CD4-positive, alpha-beta memory T cell (primary cell): ENCODE measurements at regions not wholly inside any gene's neighbourhood (a gene's known extent, or its start where the extent isn't known, plus 50 kb on each side); places are given as distances from the start of the nearest gene placed in this dataset.

Experiments
- CTCF ChIA-PET: fragments of 350-600 bp; sonication (Branson Sonifier 250); formaldehyde crosslinking; loops from one replicate; lab custom pipeline; 2021; ENCODE audit warnings: inconsistent platforms; ENCODE audit not compliant: partially characterized antibody; lab: Charles Lee
- POLR2A ChIA-PET: fragments of 350-600 bp; sonication (Branson Sonifier 250); formaldehyde crosslinking; loops from one replicate; lab custom pipeline; 2021; ENCODE audit not compliant: partially characterized antibody; lab: Charles Lee
- DNase-seq, 5 donors: peaks; one replicate each; pipeline versions ENCODE4 v3.0.0 to v3.0.0-alpha.2; 2020 to 2022; ENCODE audit warnings: mixed read lengths in 1 of 5
- H3K27ac ChIP-seq: one replicate; pipeline ENCODE4 v1.7.0; 2013; ENCODE audit warnings: low read depth, low read length
- H3K27me3 ChIP-seq: 2 replicates; pipeline ENCODE4 v1.7.0; 2013; ENCODE audit warnings: mild to moderate bottlenecking, low read length, moderate library complexity; ENCODE audit not compliant: insufficient read depth
- H3K36me3 ChIP-seq: 2 replicates; pipeline ENCODE4 v1.7.0; 2013; ENCODE audit warnings: mild to moderate bottlenecking, low read length, moderate library complexity; ENCODE audit not compliant: insufficient read depth
- H3K4me1 ChIP-seq: 2 replicates; pipeline ENCODE4 v1.7.0; 2013; ENCODE audit warnings: mild to moderate bottlenecking, low read length, moderate library complexity; ENCODE audit not compliant: insufficient read depth
- H3K4me3 ChIP-seq, 2 donors: one replicate each; pipeline ENCODE4 v1.7.0; 2013; ENCODE audit warnings: low read length in 2 of 2, mild to moderate bottlenecking in 1 of 2
- H3K9me3 ChIP-seq, 2 donors: one replicate each; pipeline ENCODE4 v1.7.0; 2013; ENCODE audit warnings: low read length in 2 of 2, control low read depth in 1 of 2; ENCODE audit not compliant: control insufficient read depth in 1 of 2
- H3K27ac Mint-ChIP-seq, 7 donors: one replicate each; pipeline ENCODE4 v1.8.0; 2020 to 2021; ENCODE audit warnings: mixed read lengths in 7 of 7, mild to moderate bottlenecking in 6 of 7, inconsistent platforms in 3 of 7, moderate library complexity in 3 of 7
- H3K27me3 Mint-ChIP-seq, 2 donors: one replicate each; pipeline ENCODE4 v1.8.0; 2020 to 2021; ENCODE audit warnings: mixed read lengths in 2 of 2
- H3K36me3 Mint-ChIP-seq, 2 donors: one replicate each; pipeline ENCODE4 v1.8.0; 2020 to 2021; ENCODE audit warnings: mixed read lengths in 2 of 2, inconsistent platforms in 1 of 2, mild to moderate bottlenecking in 1 of 2
- H3K4me1 Mint-ChIP-seq, 4 donors: one replicate each; pipeline ENCODE4 v1.8.0; 2020 to 2021; ENCODE audit warnings: mixed read lengths in 4 of 4, mild to moderate bottlenecking in 1 of 4
- H3K4me3 Mint-ChIP-seq, 8 donors: one replicate each; pipeline ENCODE4 v1.8.0; 2020 to 2021; ENCODE audit warnings: mixed read lengths in 8 of 8, mild to moderate bottlenecking in 7 of 8, moderate library complexity in 6 of 8, inconsistent platforms in 3 of 8
- H3K9me3 Mint-ChIP-seq, 8 donors: one replicate each; pipeline ENCODE4 v1.8.0; 2020 to 2021; ENCODE audit warnings: mixed read lengths in 8 of 8, mild to moderate bottlenecking in 5 of 8, inconsistent platforms in 3 of 8, moderate library complexity in 1 of 8
- intact Hi-C: fragments of 100-400 bp; cut with micrococcal nuclease; formaldehyde crosslinking; loops from one replicate; pipeline ENCODE4 v1.15.1; 2023

DNA sequence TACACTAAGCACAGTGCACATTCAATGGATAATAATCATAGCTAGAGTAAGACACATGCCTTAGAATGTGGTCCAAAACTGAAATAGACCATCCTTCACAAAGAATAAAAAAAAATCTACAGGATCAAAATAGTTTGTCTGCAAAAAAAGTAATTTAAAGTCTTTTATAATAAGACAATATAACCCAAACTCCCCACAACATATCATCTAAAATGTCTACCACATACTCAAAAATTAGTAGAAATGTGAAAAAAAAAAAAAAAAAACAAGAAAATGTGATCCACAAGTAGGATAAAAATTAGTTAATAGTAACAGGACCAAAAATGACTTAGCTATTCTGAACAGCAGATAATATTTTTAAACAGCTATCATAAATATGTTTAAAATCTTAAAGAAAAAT is 557.2 kb upstream of the ARID1B start:
- CTCF ChIA-PET: interaction anchor here (0.7 kb wide), 1 partner anchor 29 kb away, joined by 3 read pairs; no protein-coding TSS in a partner anchor
- POLR2A ChIA-PET: no interaction called here
- no peaks in the 10 kb centered on the region for H3K4me1 Mint-ChIP-seq

DNA sequence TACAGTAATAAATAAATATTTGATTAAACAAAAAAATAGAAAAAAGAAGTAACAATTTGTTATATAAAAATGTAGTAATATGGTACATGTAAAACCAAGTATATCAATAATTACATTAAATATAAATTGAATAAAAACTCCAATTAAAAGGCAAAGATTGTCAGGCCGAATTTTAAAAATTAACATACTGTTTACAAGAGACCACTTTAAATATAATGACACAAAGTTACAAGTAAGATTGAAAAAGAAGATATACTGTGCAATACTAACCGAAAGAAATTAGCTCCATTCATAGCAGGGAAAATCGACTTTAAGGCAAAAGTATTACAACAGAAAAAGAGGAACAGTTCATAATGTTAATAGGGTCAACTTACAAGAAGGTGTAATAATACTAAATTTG is 571.5 kb upstream of the ARID1B start:
- peaks cover 0 to 42% (median 26%) of the 10 kb centered on the region in 8 donors for H3K9me3 Mint-ChIP-seq
- DNase-seq: no peak
- peaks cover 0 to 3% of the 10 kb centered on the region in 2 donors for H3K36me3 Mint-ChIP-seq
- no peak overlapping the region for H3K27ac ChIP-seq
- H3K4me3 ChIP-seq: no peak overlapping the region
- no peaks in the 10 kb centered on the region for H3K27me3 ChIP-seq
- no peaks in the 10 kb centered on the region for H3K4me1 ChIP-seq
- no peaks in the 10 kb centered on the region for H3K36me3 ChIP-seq
- H3K9me3 ChIP-seq: no peaks in the 10 kb centered on the region
- POLR2A ChIA-PET: no interaction called here
- H3K4me1 Mint-ChIP-seq: peaks cover 0 to 8% (median 2%) of the 10 kb centered on the region in 4 donors
- intact Hi-C loops: no loop called here
- CTCF ChIA-PET: no interaction called here
- no peaks in the 10 kb centered on the region for H3K27me3 Mint-ChIP-seq
- H3K27ac Mint-ChIP-seq: no peak overlapping the region
- H3K4me3 Mint-ChIP-seq: no peak overlapping the region

More for the DNA sequence above, 557.2 kb upstream of the ARID1B start:
- Mint-ChIP-seq H3K36me3 (peaks cover 0 to 7% of the 10 kb centered on the region in 2 donors), H3K27me3 (peaks cover 2 to 5% of the 10 kb centered on the region in 2 donors), H3K9me3 (peaks cover 2 to 18% (median 7%) of the 10 kb centered on the region in 8 donors), H3K4me3 (no peak overlapping the region), H3K27ac (no peak overlapping the region)
- no peak for DNase-seq
- Histone ChIP-seq H3K9me3 (no peaks in the 10 kb centered on the region), H3K27ac (no peak overlapping the region), H3K4me3 (no peak overlapping the region), H3K36me3 (no peaks in the 10 kb centered on the region), H3K4me1 (no peaks in the 10 kb centered on the region), H3K27me3 (no peaks in the 10 kb centered on the region)
- intact Hi-C loops: no loop called here

- Histone ChIP-seq H3K4me1 (peaks cover 13% of the 10 kb centered on the region), H3K4me3 (no peak overlapping the region), H3K36me3 (no peaks in the 10 kb centered on the region), H3K9me3 (no peaks in the 10 kb centered on the region), H3K27ac (no peak overlapping the region), H3K27me3 (no peaks in the 10 kb centered on the region)
- no peaks in the 10 kb centered on the region for H3K27me3 Mint-ChIP-seq
- H3K9me3 Mint-ChIP-seq: peaks cover 0 to 8% (median under 1%) of the 10 kb centered on the region in 8 donors
- H3K4me1 Mint-ChIP-seq: peaks cover 16 to 37% (median 20%) of the 10 kb centered on the region in 4 donors
- CTCF ChIA-PET: no interaction called here
- no peak overlapping the region for H3K27ac Mint-ChIP-seq
- no peaks in the 10 kb centered on the region for H3K36me3 Mint-ChIP-seq
- intact Hi-C loops: no loop called here
- H3K4me3 Mint-ChIP-seq: no peak overlapping the region
- POLR2A ChIA-PET: no interaction called here
- no peak for DNase-seq
Measured at GRCh38 chr6:156199182-156199581, 578.0 kb upstream of the ARID1B start.

GRCh38 chr6:156197513-156197912 is 579.7 kb upstream of the ARID1B start:
- peaks cover 22 to 44% (median 26%) of the 10 kb centered on the region in 4 donors for H3K4me1 Mint-ChIP-seq
- ChIA-PET CTCF (no interaction called here), POLR2A (no interaction called here)
- Histone ChIP-seq H3K27ac (no peak overlapping the region), H3K9me3 (no peaks in the 10 kb centered on the region), H3K4me3 (no peak overlapping the region), H3K27me3 (no peaks in the 10 kb centered on the region), H3K36me3 (no peaks in the 10 kb centered on the region), H3K4me1 (peaks cover 13% of the 10 kb centered on the region)
- H3K27me3 Mint-ChIP-seq: no peaks in the 10 kb centered on the region
- DNase-seq: peak in 4 of 5 donors; percentile 17 to 38 (median 22)
- no peaks in the 10 kb centered on the region for H3K36me3 Mint-ChIP-seq
- H3K4me3 Mint-ChIP-seq: peak overlapping the region; percentile 5 to 81 (median 33)
- peaks cover 0 to 3% (median 0%) of the 10 kb centered on the region in 8 donors for H3K9me3 Mint-ChIP-seq
- peak overlapping the region; percentile 36 to 87 (median 84) for H3K27ac Mint-ChIP-seq
- intact Hi-C loops: no loop called here

GRCh38 chr6:156194981-156195380 is 582.2 kb upstream of the ARID1B start:
- Mint-ChIP-seq H3K36me3 (no peaks in the 10 kb centered on the region), H3K27ac (no peak overlapping the region), H3K4me1 (peaks cover 26 to 45% (median 31%) of the 10 kb centered on the region in 4 donors), H3K4me3 (peak overlapping the region in 1 of 8 donors; percentile 2), H3K27me3 (no peaks in the 10 kb centered on the region), H3K9me3 (peaks cover 0 to 3% (median 0%) of the 10 kb centered on the region in 8 donors)
- no peaks in the 10 kb centered on the region for H3K27me3 ChIP-seq
- H3K36me3 ChIP-seq: no peaks in the 10 kb centered on the region
- no peak for DNase-seq
- H3K4me1 ChIP-seq: peaks cover 13% of the 10 kb centered on the region
- no peak overlapping the region for H3K27ac ChIP-seq
- no peak overlapping the region for H3K4me3 ChIP-seq
- H3K9me3 ChIP-seq: no peaks in the 10 kb centered on the region
- intact Hi-C loops: no loop called here
- POLR2A ChIA-PET: interaction anchor here (0.8 kb wide), 1 partner anchor 201 kb away, joined by 3 read pairs; no protein-coding TSS in a partner anchor
- CTCF ChIA-PET: no interaction called here

DNA sequence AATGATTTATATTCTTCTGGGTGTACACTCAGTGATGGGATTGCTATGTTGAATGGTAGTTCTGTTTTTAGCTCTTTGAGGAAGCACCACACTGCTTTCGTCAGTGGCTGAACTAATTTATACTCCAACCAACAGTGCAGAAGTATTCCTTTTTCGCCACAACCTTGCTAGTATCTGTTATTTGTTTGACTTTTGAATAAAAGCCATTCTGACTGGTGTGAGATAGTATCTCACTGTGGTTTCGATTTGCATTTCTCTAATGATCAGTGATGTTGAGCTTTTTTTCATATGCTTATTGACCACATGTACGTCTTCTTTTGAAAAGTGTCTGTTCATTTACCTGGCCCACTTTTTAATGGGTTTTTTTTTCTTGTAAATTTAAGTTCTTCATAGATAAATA is 583.8 kb upstream of the ARID1B start:
- ChIA-PET CTCF (no interaction called here), POLR2A (no interaction called here)
- peak overlapping the region in 6 of 7 donors; percentile 5 to 86 (median 47) for H3K27ac Mint-ChIP-seq
- H3K4me3 ChIP-seq: no peak overlapping the region
- intact Hi-C loops: no loop called here
- H3K27ac ChIP-seq: no peak overlapping the region
- DNase-seq: peak in 4 of 5 donors; percentile 28 to 51 (median 39)
- no peaks in the 10 kb centered on the region for H3K27me3 ChIP-seq
- H3K27me3 Mint-ChIP-seq: peaks cover 0 to 2% of the 10 kb centered on the region in 2 donors
- H3K4me3 Mint-ChIP-seq: peak overlapping the region in 2 of 8 donors; percentile 40 to 57
- no peaks in the 10 kb centered on the region for H3K36me3 ChIP-seq
- peaks cover 23 to 34% (median 29%) of the 10 kb centered on the region in 4 donors for H3K4me1 Mint-ChIP-seq
- no peaks in the 10 kb centered on the region for H3K36me3 Mint-ChIP-seq
- peaks cover 13% of the 10 kb centered on the region for H3K4me1 ChIP-seq
- peaks cover 0 to 3% (median 0%) of the 10 kb centered on the region in 8 donors for H3K9me3 Mint-ChIP-seq
- H3K9me3 ChIP-seq: no peaks in the 10 kb centered on the region

DNA sequence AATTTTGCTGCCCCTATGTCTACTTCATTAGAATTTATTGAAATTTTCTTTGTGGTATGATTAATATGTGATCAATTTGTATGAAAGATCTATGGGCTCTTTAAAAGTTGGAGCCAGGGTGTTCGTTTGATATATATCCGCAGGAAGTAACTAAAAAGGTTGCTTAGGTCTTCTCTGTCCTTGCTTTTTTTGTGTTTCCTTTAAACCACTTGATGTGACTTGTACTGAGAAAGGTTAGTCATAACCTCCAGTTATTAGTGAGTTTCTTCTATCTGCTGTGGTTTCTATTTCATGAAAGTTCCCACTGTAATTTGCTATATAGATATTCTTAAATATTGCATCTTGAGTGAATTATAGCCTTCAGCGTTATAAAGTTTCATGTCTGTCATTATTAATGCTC is 585.3 kb upstream of the ARID1B start:
- no peak overlapping the region for H3K4me3 ChIP-seq
- H3K36me3 Mint-ChIP-seq: no peaks in the 10 kb centered on the region
- H3K9me3 ChIP-seq: no peaks in the 10 kb centered on the region
- H3K27me3 ChIP-seq: no peaks in the 10 kb centered on the region
- CTCF ChIA-PET: no interaction called here
- H3K27ac Mint-ChIP-seq: peak overlapping the region in 2 of 7 donors; percentile 88 to 93
- peak in 3 of 5 donors; percentile 6 to 27 (median 15) for DNase-seq
- peaks cover 14 to 21% (median 17%) of the 10 kb centered on the region in 4 donors for H3K4me1 Mint-ChIP-seq
- no peak overlapping the region for H3K4me3 Mint-ChIP-seq
- H3K36me3 ChIP-seq: no peaks in the 10 kb centered on the region
- intact Hi-C loops: no loop called here
- H3K9me3 Mint-ChIP-seq: peaks cover 0 to 2% (median 0%) of the 10 kb centered on the region in 8 donors
- peaks cover 5% of the 10 kb centered on the region for H3K4me1 ChIP-seq
- H3K27me3 Mint-ChIP-seq: peaks cover 0 to 3% of the 10 kb centered on the region in 2 donors
- POLR2A ChIA-PET: no interaction called here
- H3K27ac ChIP-seq: no peak overlapping the region
